Hepatocyte (in vitro differentiated cells): ENCODE measurements at regions not wholly inside any gene's neighbourhood (a gene's known extent, or its start where the extent isn't known, plus 50 kb on each side); places are given as distances from the start of the nearest gene placed in this dataset.

ENCODE experiments used
- CTCF ChIP-seq: fragments of 200-600 bp; sonication (generic); IDR thresholded peaks from 2 replicates; pipeline ENCODE4 v1.5.1; 2016; ENCODE audit warnings: antibody characterized with exemption, mild to moderate bottlenecking; ENCODE audit not compliant: poor library complexity
- EZH2 ChIP-seq: fragments of 200-600 bp; sonication (generic); IDR thresholded peaks from 2 replicates; pipeline ENCODE4 v1.6.1; 2016; ENCODE audit warnings: antibody characterized with exemption, mild to moderate bottlenecking, borderline replicate concordance

GRCh38 chr9:101796044-101796443, 57.6 kb upstream of the GRIN3A start:
- TF ChIP-seq CTCF (no peak), EZH2 (no peak)
